ENCODE measurements at regions not wholly inside any gene's neighbourhood (a gene's known extent, or its start where the extent isn't known, plus 50 kb on each side); places are given as distances from the start of the nearest gene placed in this dataset.
"Not testable (repeated sequence)": the region's sequence is repeated elsewhere in the genome, so short reads cannot be mapped to it uniquely, and the experiment has no call there.

DNA sequence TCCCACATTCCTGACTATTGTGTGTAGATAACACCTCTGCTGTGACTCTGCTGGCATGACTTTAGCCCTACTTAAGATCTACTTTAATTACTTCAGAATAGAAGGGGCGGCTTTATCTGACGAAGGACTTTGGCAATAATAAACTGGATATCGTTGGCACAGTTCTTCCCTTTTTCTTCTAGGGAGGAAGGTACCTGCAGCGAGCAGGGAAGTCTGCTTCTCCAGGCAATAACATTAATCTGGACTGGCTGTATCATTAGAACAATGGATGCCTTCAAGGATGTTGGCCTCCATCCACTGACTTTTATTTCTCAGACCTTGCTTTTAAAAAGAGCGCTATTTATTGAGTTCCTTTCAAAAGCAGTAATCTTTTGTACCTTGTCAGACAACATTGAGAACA is 172.6 kb upstream of the THSD7A start:
- DNase-seq (ENCODE audit: low read depth) = no peak

DNA sequence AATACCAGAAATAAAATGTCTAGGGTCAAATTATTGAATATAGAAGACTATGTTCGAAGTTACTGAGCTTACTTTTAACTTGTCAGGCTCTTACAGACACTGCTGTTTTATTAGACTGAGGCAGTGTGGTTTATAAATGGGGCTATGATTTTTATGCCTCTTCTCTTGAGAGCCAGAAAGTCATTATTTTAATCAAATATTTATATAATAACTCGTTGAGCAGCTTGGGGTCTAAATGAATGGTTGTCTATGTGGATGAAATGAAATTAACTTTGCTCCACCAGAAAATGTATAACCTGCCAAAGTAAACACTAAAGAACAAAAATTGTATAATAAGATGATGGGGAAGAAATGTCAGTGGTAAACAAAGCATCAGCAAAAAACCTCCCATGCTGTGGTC is 175.6 kb upstream of the THSD7A start:
- DNase-seq (ENCODE audit: low read depth) = no peak

DNA sequence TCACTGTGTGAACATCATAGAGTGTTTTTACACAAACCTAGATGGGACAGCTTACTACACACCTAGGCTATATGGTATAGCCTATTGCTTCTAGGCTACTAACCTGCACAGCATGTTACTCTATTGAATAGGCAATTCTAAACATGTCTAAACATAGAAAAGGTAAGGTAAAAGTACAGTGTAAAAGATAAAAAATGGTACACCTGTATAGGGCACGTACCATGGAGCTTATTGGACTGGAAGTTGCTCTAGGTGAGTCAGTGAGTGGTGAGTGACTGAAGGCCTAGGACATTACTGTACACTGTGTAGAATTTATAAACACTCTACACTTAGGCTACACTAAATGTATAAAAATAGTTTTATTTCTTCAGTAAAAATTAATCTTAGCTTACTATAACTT is 182.0 kb upstream of the THSD7A start:
- DNase-seq (ENCODE audit: low read depth) = no peak

DNA sequence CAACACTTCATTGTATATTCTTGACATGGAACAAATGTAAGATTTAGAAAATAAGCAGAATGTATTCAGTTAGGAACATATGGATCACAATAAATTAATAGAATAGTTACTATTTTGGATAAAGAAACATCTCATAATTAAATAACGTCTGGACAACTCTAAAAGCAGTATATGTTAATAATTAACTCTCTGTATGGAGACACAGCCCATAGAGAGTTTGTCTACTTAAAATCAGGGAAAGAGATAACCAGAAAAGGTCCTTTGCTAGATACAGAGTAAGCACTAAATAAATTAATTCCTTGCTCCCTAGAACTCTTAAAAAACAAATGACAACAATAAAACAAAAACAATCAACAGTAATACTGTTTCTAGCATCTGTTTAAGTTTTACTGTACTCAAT is 184.4 kb upstream of the THSD7A start:
- DNase-seq (ENCODE audit: low read depth) = no peak

DNA sequence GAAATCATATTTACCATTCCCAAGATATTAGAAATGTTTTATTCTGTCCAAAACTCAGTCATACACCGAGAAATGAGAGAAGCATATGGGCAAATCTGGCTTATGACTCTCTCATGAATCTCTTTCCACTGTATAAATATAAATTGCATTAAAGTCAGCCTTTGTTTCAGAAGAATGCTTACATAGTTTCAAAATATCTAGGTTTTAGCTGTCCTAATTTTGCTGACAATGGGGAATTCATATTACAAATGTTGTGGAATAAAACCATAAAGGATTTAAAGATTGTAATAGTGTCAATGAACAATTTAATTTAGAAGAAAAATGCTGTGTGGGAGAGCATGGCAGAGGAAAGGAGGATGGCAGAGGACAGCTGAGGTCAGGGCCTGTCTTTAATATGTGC is 185.0 kb upstream of the THSD7A start:
- DNase-seq (ENCODE audit: low read depth) = no peak

DNA sequence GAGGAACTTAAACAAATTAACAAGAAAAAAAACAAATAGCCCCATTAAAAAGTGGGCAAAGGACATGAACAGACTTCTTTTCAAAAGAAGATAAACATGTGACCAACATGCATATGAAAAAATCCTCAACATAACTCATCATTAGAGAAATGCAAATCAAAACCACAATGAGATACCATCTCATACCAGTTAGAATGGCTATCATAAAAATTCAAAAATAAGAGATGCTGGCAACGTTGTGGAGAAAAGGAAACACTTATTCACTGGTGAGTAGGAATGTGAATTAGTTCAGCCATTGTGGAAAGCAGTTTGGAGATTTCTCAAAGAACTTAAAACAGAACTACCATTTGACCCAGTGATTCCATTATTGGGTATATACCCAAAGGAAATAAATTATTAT is 189.1 kb upstream of the TMEM106B start:
- not testable (repeated sequence) for DNase-seq (ENCODE audit: low read depth)

DNA sequence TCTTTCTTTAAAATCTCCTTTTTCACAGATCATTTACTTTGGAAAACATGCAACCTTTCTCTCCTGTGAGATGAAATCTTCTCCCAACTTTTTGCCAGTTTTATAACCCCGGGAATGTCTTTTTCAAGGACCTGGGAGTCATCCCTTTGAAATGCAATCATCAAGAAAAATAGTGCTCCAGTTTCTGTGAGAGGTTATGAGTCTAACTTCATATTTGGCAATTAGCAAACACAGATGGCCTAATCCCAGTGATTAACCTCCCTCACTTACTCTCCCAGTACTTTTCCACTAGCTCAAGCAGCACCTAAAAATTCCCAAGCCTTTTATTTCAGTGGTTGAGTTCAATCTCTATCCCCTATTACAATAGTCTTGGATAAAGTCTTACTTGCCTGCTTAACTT is 185.8 kb upstream of the TMEM106B start:
- no peak for DNase-seq (ENCODE audit: low read depth)

DNA sequence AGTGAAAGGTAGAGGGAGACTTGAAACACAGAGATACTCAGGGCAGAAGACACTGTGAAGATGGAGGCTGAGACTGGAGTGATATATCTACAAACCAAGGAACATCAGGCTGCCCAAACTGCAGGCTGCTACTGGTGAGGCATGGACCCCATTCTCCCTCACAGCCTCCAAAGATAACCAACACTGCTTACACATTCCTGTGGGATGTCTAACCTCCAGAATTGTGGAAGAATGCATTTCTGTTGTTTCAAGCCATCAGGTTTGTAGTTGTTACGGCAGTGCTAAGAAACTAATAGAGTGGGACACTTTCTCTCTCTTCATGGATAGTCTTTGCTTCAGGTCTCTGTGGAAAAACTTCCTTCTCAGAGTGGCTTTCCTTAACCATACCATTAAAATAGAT is 182.6 kb upstream of the TMEM106B start:
- no peak for DNase-seq (ENCODE audit: low read depth)

DNA sequence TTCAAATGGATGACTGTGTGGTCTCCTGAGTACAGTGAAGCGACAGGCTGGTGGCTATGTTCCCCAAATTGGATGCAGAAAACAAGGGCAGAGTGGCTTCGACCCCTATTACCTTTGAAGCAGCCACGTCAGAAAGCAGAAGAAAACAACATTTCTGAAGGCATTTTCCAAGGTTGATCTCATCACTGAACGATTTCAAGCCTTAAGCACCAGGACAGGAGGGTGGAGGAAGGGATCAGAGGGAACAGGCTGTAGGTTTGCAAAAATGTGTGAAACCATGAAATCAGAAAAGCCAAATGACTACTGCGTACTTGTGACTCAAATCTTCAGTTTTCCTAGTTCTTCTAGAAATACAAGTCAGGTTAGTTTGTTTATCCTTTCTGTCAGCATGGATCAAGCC is 181.0 kb upstream of the TMEM106B start:
- DNase-seq (ENCODE audit: low read depth) = no peak

DNA sequence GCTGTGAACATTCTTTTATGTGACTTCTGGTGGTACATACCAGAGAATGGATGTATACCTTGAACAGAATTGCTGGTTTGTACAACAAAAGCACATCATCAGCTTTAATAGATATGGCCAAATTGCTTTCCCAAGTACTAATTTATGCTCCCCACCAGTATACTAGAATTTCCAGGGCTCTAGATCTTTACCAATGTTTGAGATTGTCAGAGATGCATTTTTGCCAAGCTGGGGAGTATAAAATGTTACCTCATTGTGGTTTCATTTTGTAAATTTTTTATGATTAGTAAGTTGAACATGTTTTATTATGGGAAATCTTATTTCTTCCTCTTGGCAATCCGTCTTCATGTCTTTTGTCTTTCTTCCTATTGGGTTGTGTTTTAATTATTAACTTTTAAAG is 179.9 kb upstream of the TMEM106B start:
- DNase-seq (ENCODE audit: low read depth) = no peak

DNA sequence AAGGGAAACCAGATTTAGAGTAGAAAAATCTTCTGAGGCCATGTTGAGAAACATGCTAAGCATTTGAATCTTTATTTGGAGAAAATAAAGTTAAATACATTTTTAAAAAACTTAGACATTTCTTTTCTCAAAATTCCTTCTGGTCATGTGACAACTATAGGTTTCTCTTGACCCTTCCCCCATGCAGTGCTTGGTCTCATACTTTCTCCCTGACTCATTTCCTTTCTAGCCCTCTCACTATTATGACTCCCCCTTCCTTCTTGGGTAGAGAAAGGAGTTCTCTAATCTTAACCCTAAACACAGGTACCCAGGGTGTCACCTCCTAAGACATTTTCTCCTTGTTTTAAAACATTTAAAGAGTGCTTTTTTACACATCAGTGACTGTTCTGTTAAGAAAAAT is 179.5 kb upstream of the TMEM106B start:
- no peak for DNase-seq (ENCODE audit: low read depth)

DNA sequence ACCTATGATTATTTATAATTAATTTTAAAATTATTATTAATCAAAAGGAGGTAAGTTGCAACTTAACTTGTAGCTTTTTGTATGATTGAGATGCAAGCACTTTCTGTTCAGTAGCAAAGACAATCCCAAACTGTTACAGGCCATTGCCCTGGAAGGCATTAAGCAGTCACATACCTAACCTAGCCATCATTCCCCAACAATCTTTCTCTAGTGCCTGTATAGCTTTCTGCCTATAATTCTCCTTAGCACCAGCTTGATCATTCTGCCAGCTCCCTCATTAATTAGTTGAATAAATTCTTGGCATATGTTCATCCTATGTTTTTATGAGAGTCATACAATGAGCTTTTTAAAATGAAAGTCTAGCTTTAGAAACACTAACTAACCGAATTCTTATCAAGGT is 178.9 kb upstream of the TMEM106B start:
- no peak for DNase-seq (ENCODE audit: low read depth)

DNA sequence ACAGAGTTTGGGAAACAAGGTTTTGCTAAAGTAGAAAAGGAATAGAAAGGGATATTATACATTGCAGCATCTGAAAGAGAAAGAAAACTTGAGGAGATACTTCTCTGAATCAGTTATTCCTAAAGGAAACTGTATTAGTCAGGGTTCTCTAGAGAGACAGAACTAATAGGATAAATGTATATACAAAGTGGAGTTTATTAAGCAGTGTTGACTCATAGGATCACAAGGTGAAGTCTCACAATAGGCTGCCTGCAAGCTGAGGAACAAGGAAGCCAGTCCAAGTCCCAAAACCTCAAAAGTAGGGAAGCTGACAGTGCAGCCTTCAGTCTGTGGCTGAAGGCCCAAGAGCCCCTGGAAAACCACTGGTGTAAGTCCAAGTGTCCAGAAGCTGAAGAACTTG is 167.6 kb upstream of the TMEM106B start:
- DNase-seq (ENCODE audit: low read depth) = peak; percentile 6

DNA sequence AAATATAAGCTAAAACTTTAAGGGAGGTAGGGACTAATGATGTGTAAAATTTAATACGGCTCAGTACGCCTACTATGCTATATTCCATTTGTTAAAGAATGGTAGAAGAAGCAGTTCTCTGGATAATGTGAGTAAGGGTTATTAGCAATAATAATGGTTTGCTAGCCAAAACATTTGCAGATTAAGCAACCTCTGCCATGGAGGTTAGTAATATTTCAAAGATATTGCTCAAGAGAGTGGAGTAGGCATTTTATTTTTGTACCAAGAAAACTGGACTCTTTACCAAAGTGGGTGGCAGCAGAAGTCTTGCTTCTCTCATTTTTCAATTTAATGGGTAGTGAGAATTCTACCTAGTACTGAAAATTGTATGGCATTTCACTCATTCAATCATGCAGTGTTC is 158.9 kb upstream of the TMEM106B start:
- DNase-seq (ENCODE audit: low read depth) = peak; percentile 41

DNA sequence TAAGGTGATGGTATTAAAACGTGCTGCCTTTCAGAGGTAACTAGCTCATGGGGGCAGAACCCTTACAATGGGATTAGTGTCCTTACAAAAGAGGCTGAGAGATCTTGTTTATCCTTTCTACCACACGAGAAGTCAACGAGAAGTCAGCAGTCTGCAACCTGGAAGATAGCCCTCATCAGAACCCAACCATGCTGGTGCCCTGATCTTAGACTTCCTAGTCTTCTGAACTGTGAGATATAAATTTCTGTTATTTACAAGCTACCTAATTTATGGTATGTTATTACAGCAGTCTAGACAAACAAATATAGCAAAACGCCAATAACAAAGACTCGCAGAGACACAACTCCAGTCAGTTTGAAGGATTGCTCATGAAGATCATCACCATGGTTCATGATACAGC is 157.5 kb upstream of the TMEM106B start:
- no peak for DNase-seq (ENCODE audit: low read depth)

DNA sequence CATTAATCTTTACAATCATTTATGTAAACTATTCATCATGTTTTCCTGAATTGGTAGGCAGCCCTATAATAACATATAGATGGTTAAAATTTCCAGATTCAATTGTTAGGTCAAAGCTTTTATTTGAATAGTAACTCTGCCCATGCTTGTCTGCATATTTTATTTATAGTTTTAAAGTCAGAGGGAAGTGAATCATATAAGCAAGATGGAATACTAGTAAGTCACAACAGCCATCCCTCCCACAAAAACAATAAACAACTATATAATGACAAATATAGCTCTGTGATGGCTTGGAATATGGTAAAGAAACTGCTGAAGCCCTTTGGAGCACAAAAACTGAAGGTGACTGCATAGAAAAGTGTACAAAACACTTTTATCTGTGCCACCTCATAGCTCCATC is 156.3 kb upstream of the TMEM106B start:
- DNase-seq (ENCODE audit: low read depth) = no peak

DNA sequence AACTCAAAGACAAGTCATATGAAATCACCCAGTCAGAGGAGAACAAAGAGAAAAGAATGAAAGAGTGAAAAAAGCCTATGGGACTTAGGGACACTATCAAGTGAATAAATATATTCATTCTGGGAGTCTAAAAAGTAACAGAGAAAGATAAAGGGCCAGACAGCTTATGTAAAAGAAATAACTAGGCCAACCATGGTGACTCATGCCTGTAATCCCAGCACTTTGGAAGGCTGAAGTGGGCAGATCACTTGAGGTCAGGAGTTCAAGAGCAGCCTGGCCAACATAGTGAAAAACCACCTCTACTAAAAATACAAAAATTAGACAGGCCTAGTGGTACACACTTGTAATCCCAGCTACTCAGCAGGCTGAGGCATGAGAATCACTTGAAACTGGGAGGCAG is 154.7 kb upstream of the TMEM106B start:
- no peak for DNase-seq (ENCODE audit: low read depth)

DNA sequence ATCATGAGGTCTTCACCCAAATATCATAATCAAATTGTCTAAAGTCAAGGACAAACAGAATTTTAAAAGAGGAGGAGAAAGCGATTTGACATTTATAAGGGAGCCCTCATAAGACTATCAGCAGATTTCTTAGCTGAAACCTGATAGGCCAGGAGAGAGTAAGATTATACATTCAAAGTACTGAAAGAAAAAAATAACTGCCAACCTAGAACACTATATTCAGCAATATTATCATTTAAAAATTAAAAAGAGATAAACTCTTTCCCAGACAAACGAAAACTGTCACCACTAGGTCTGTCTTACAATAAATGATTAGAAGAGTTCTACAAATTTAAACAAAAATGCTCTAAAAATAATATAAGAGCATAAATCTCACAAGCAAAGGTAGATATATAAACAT is 154.1 kb upstream of the TMEM106B start:
- no peak for DNase-seq (ENCODE audit: low read depth)

DNA sequence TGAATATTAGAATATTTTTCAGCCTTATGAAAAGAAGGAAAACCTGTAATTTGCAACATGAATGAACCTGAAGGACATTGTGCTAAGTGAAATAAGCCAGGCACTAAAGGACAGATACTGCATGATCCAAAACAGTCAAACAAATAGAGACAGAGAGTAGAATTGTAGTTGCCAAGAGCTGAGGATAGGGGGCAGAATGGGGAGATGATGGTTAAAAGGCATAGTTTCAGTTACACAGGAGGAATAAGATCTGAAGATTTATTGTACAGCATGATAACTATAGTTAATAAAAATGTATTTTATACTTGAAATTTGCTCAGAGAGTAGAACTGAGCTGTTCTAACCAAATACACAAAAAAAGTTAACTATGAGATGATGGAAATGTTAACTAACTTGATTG is 149.0 kb upstream of the TMEM106B start:
- no peak for DNase-seq (ENCODE audit: low read depth)

DNA sequence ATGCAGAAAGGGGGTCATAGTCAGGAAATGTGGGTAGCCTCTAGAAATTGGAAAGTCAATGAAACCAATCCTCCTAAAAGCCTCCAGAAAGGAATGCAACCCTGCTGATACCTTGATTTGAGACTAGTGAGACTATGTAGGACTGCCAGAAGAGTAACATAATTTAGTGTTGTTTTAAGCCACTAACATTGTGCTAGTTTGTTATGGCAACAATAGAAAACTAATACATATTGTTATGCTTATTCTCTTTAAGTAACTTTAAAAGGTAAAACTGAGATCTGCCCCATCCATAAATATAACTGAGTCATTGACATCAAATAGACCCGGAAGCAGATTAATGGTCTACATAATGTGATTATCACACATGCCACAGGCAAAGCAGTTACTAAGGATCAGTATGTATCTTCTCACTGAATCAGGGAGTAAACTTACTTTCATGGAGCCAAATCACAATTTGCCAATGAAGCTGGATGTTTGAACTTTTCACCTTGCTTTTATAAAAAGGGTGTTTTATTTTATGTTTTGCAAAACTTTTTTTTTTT is 146.4 kb upstream of the TMEM106B start:
- DNase-seq (ENCODE audit: low read depth) = no peak

DNA sequence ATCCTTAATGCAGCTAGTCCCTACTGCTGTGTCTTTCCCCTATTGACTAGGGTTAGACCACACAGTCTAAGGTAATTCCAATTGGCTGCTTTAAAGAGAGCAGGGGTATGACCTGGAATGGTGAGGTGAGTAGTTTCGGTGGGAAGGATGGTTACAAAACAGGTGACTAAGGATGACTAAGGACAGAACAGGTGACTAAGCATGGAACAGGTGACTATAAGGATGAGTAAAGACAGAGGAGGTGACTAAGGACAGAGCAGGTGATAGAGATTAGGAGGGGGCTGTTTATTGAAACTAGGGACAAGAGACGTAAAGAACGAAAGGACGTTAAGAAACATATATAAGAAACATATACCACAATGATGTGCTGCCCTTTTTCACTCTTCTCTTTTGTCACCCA is 145.1 kb upstream of the TMEM106B start:
- DNase-seq (ENCODE audit: low read depth) = no peak

DNA sequence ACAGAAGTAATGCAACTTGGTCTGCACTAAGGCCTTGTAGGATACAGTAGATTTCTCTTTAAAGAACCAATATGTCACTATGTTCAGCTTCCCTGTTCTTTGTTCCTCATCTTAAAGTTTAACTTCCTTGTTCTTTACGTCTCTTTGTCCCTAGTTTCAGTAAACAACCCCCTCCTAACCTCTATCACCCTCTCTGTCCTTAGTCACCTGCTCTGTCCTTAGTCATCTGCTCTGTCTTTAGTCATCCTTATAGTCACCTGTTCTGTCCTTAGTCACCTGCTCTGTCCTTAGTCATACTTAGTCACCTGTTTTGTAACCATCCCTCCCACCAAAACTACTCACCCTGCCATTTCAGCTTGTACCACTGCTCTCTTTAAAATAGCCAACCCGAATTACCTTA is 144.6 kb upstream of the TMEM106B start:
- no peak for DNase-seq (ENCODE audit: low read depth)

DNA sequence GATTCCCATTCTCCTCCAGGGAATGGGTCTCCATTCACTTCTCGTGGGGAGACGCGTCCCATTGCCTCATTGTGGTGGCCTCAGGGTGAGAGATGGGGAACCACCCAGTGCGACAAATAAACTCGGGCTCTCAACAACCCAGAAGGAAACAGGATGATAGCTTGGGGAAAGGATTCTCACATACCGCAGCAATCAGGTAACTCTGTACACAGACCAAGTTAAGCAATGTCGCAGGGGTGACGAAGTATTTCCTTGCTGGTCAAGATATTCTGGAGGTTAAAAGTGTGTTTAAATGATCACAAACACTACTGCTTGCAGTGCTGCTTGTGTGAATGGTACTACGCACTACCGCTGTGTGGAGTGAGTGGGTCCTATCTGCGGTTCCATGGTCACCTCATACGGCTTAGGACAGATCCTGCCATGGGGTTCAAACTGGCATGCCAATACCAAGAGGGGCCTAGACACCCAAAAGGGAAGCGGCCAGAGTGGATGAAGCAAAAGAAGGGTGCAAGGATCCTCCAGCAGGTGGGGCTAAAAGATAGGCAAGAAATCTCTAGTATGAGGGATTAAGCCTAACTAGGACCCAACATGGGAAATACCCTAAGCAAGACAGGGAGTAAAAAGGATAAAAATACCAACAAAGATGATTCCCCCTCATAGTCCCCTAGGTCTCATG is 143.8 kb upstream of the TMEM106B start:
- DNase-seq (ENCODE audit: low read depth) = peak; percentile 48

DNA sequence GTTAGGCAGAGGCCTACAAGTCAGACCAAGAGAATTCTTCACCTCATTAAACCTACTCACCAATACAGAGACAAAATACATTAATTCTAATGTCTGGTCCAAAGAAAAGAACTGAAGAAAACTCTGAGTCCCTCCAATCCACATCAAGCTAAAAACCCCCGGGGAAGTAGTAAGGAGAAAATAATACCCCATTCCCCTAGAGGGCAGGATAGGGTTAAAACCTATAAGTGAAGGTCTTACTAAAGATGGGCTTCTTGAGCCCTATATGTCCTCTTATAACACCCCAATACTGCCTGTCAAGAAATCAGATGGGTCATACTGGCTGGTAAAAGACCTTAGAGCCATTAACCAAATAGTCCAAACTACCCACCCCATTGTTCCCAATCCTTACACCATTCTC is 141.3 kb upstream of the TMEM106B start:
- no peak for DNase-seq (ENCODE audit: low read depth)

DNA sequence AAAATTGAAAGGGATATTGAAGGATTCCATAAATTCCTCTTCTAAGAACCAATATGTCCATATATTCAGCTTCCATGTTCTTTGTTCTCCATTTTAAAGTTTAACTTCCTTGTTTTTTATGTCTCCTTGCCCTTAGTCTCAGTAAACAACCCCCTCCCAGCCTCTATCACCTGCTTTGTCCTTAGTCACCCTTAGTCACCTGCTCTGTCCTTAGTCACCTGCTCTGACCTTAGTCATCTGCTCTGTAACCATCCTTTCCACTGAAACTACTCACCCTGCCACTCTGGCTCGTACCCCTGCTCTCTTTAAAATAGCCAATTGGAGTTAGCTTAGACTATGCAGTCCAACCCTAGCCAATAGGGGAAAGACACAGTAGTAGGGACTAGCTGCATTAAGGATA is 136.2 kb upstream of the TMEM106B start:
- no peak for DNase-seq (ENCODE audit: low read depth)
